DMS53 treated with DMSO at 0.1 percent for 48 hours (cell line): ENCODE measurements at regions not wholly inside any gene's neighbourhood (a gene's known extent, or its start where the extent isn't known, plus 50 kb on each side); places are given as distances from the start of the nearest gene placed in this dataset.
"Not testable (repeated sequence)": the region's sequence is repeated elsewhere in the genome, so short reads cannot be mapped to it uniquely, and the experiment has no call there.

ENCODE experiments used
- DNase-seq: peaks from one replicate; lab custom pipeline; 2025; ENCODE audit not compliant: unreplicated experiment; lab: John Stamatoyannopoulos, UW

GRCh38 chr16:60077861-60078260 is 1343.7 kb upstream of the GOT2 start:
- DNase-seq: no peak

- no peak for DNase-seq
Measured at GRCh38 chr16:60074378-60074777, 1340.3 kb upstream of the GOT2 start.

GRCh38 chr16:60073376-60073775 is 1339.3 kb upstream of the GOT2 start:
- DNase-seq: no peak

GRCh38 chr16:60064026-60064425 is 1329.9 kb upstream of the GOT2 start:
- DNase-seq: no peak

- DNase-seq: no peak
Measured at GRCh38 chr16:60061396-60061795, 1327.3 kb upstream of the GOT2 start.

- no peak for DNase-seq
Measured at GRCh38 chr16:60060731-60061130, 1326.6 kb upstream of the GOT2 start.

- no peak for DNase-seq
Measured at GRCh38 chr16:60059141-60059540, 1325.0 kb upstream of the GOT2 start.

GRCh38 chr16:60041671-60042070 is 1307.6 kb upstream of the GOT2 start:
- DNase-seq: no peak

- DNase-seq: no peak
Measured at GRCh38 chr16:60031740-60032139, 1297.6 kb upstream of the GOT2 start.

- DNase-seq: no peak
Measured at GRCh38 chr16:60027351-60027750, 1293.2 kb upstream of the GOT2 start.

- DNase-seq: no peak
Measured at GRCh38 chr16:60013076-60013475, 1279.0 kb upstream of the GOT2 start.

- no peak for DNase-seq
Measured at GRCh38 chr16:60001523-60001922, 1267.4 kb upstream of the GOT2 start.

GRCh38 chr16:59997706-59998105 is 1263.6 kb upstream of the GOT2 start:
- DNase-seq: no peak

GRCh38 chr16:59993101-59993500 is 1259.0 kb upstream of the GOT2 start:
- DNase-seq: no peak

GRCh38 chr16:59991171-59991570 is 1257.1 kb upstream of the GOT2 start:
- DNase-seq: no peak

- DNase-seq: no peak
Measured at GRCh38 chr16:59988591-59988990, 1254.5 kb upstream of the GOT2 start.

GRCh38 chr16:59975953-59976352 is 1241.8 kb upstream of the GOT2 start:
- DNase-seq: no peak

- DNase-seq: no peak
Measured at GRCh38 chr16:59973966-59974365, 1239.8 kb upstream of the GOT2 start.

- no peak for DNase-seq
Measured at GRCh38 chr16:59971264-59971663, 1237.1 kb upstream of the GOT2 start.

- DNase-seq: no peak
Measured at GRCh38 chr16:59964232-59964924, 1230.3 kb upstream of the GOT2 start.

- DNase-seq: no peak
Measured at GRCh38 chr16:59959311-59959710, 1225.2 kb upstream of the GOT2 start.

GRCh38 chr16:59950431-59950830 is 1216.3 kb upstream of the GOT2 start:
- no peak for DNase-seq

GRCh38 chr16:59944041-59944440 is 1209.9 kb upstream of the GOT2 start:
- not testable (repeated sequence) for DNase-seq
